Erythroblast (primary cell): ENCODE measurements at regions not wholly inside any gene's neighbourhood (a gene's known extent, or its start where the extent isn't known, plus 50 kb on each side); places are given as distances from the start of the nearest gene placed in this dataset.

Experiments used
- GATA1 ChIP-seq: IDR thresholded peaks from 2 replicates; pipeline ENCODE4 v1.6.1; 2011; ENCODE audit warnings: low read depth, mild to moderate bottlenecking, control low read depth, low read length, moderate library complexity
- POLR2A ChIP-seq: IDR thresholded peaks from 2 replicates; pipeline ENCODE4 v1.6.1; 2011; ENCODE audit warnings: mild to moderate bottlenecking, low read length

DNA sequence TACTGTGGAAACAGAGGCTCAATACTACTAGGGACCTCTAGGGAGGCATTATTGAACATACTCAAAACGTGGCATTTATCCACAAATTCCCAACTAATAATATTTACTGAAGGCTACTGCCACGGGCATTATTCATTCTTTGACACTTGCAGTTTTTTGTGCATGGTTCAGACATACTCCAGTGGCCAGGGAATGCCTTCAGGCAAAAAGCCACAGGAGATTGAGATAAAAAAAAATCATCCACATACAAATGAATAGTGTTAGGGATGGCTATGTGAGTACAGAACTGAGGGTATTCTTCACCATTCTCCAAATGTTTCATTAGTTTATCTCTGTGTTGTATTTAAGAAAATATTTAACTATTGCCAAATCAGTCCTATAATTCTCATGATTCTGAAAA is 974.9 kb upstream of the PIK3C3 start:
- TF ChIP-seq POLR2A (no peak), GATA1 (no peak)
